Stimulated activated CD4-positive, alpha-beta T cell treated with anti-CD3 and anti-CD28 coated beads, Interleukin-15, amount 100 ng/mL, for 24 hours (primary cell): ENCODE measurements at regions not wholly inside any gene's neighbourhood (a gene's known extent, or its start where the extent isn't known, plus 50 kb on each side); places are given as distances from the start of the nearest gene placed in this dataset.
"Not testable (repeated sequence)": the region's sequence is repeated elsewhere in the genome, so short reads cannot be mapped to it uniquely, and the experiment has no call there.

Source experiments
- DNase-seq: peaks from one replicate; pipeline ENCODE4 v3.0.0-alpha.2; 2020

DNA sequence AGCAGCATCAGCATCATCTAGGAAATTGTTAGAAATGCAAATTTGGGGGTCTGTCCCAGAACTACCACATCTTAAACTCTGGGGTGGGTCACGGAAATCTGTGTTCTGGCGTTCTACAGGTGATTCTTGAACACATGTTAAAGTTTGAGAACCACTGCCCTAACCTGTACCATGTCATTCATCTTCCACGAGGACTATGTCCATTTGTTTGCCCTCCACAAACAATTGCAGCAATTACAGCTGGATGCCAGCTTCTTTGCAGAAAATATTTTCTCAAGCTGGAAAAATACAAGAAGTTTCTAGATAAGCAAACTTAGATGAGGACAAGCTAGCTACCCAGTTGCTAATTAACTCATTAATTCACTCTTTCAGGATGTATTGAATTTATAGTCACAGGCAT, 54.1 kb downstream of the MAFB start:
- no peak for DNase-seq

DNA sequence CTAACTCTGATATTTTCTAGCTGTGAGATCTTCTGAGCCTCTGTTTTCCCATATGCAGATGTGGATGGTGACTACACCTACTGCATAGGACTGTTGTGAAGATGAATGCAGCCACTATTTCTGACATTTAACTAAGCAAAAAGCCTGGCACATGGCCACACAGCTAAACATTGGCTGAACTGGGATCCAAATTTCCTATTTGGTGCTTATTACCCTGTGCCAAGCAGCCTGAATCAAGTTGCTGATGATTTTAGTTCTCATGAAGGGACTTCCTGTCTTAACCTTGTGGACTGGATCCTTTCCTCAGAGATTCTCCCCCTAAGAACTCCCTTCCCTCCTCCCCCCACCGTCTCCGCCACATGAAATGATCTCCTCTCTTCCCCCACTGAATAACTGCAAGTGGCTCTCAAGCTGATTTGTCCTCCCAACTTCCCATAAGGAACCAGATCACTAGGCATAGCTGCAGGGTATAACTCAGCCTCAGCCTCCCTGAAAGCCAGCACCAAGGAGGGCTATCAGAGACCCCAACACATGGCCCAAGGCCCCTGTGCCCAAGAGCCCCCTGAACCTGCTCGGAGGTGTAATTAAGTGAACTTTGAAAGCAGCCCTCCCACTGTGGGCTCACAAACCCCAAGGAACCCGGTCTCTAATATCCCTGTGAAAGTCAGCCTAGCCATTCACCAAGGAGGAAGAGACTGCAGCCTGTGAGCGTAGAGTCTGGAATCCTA, 55.7 kb downstream of the MAFB start:
- no peak for DNase-seq

DNA sequence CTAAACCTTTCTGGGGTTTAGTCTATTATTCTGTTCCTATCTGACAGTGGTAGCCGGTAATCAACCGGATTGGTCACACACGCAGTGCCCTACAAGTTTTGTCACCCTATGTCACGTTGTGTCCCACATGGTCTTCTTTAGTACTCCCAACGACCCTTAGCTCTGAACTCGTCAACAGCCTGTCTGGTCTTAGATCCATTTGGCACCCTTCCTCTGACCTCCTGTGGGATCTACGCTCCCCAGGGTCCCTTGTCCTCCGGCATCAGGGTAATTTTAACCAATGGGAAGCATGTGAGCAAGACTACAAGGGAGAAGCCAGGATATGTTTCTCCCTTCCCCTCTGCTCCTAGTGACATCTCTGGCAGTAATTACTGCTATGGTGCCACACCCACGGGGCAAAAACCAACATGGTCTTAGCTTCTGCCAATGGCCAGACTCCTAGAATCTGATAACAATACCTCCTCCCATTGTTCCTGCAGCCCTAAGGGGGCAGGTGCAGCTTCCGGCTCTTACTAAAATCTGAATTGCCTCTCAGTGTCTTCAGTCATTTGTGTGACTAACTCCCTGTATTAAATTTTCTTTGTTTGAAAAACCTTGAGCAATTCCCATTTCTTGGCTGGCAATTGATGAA, 56.6 kb downstream of the MAFB start:
- DNase-seq: no peak

DNA sequence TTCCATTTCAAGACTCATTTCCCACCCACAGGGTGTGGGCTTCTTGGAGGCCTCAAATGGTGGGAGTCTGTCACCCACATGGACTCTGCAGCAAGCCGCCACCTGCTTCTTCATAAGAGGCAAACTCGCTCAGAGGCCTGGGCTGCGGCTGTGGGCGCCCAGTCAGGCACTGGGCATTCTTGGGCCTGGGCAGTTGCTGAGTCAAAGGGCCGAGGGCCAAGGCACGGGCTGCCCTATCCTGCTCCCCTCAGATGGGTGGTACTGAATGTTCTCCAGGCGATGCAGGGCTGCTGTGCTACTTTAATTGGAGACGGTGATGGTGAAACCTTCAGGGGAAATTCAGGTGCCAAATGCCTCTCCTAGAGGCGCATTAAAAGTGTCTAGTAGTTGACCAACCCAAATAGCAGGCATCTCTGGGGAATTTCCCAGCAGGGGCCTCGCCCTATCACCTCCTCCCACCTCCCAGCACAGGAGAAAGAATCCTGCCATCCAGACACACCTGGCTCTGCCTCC, 57.9 kb downstream of the MAFB start:
- DNase-seq: no peak

DNA sequence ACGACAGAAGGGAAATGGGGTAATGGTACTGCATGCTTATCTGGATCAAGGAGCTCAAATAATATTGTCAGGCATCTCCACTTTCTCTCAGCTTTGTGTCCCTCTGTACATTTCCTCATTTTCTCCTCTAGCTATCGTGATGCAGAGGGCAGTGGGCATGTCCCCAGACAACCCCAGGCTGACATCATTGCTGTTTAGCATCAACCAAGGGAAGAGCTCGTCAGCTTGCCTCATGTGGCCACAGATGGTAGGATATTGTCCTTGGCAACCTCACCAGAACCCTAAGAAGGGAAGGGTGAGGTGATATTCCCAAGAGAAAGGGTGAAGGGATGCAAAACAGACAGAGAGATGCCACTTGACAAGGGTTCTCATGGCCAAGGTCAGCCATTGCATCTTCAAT, 58.3 kb downstream of the MAFB start:
- no peak for DNase-seq

DNA sequence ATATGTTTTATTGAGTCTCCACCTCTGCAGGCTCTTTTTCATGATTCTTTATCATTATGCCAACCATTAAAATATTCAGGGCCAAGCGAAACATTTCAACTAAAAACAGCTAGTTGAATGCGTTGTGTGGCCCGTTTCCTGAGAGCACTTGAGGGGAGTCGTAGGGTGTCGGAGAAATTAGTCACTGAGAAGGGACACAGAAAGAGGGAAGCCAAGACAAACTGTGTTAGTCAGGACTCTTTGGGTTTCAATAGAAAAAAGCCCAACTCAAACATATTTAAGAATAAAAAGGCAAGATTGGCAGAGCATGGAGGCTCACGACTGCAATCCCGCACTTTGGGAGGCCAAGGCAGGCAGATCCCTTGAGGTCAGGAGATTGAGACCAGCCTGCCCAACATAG, 58.9 kb downstream of the MAFB start:
- no peak for DNase-seq

DNA sequence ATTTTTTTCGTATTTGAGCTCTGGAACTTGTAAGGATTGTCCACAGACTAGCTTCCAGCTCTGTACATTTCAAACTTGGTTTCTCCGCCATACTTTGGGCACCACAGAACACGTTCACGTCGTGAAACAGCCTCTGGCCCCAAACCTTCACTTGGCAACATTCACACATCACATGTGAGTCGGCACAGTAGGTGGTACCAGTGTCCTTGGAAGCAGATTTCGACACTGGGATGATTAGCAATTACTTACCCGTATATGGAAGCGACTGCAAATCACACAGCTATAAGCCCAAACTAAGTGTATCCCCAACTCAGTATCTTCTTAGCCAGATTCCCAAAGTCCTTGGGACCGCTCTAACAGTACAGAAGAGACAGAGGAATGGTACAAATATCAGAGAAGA, 60.2 kb downstream of the MAFB start:
- no peak for DNase-seq

DNA sequence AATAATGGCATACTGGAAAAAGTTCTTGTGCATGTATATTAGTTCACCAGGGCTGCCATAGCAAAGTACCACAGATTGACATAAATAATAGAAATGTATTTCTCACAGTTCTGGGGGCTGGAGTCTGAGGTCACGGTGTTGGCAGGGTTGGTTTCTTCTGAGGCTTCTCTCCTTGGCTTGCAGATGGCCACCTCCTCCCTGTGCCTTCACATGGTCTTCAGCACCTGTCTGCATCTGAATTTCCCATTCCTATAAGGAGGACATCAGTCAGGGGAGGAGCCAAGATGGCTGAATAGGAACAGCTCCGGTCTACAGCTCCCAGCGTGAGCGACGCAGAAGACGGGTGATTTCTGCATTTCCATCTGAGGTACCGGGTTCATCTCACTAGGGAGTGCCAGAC, 70.0 kb downstream of the MAFB start:
- DNase-seq: not testable (repeated sequence)

DNA sequence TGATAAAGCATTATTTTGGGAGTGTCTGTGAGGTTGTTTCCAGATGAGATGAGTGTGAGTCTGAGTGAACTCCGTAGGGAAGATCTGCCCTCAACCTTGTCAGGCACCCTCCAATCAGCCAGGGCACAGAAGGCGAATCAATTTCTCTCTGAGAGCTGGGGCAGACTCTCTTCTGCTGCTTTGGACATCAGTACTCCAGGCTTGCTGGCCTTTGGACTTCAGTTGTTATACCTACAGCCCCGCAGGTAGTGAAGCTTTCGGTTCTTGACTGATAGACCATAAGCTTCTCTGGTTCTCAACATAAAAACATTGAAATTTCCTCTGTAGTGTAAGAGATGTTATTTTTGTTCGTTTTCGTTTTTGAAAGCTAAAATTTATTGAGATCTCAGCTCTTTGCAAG, 71.4 kb downstream of the MAFB start:
- no peak for DNase-seq

DNA sequence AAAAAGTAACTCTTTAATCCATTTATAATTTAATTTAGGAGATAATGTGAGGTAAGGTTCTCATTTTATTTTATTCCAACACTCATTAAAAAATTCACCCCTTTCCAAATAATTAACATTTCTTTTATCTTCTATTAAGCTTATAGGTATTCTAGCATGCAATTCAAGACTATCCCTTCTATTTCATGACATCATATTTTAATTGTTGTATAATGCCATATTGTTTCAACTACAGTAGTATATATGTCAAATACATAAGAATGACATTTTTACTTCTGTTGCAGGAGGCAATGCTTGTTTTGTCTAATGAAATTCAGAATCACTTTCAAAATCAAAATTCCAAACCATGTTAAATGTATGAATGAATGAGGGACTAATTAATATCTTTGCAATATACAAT, 76.2 kb downstream of the MAFB start:
- no peak for DNase-seq

DNA sequence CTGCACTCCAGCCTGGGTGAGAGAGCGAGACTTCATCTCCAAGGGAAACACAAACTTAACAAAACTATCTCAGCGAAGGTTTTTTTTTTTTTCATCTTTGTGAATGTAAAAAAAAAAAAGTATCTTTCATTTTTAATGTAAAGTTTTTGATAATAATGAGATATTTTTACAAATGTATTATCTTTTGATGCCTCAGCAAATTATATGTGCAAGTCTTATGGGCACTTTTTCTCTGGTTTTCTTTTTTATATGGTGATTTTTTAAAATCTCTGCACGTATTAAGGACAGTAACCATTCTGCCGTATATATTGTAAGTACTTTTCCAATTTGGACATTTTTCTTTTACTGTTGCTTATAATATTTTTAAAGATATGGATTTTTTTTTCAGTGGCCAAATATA, 76.8 kb downstream of the MAFB start:
- no peak for DNase-seq

DNA sequence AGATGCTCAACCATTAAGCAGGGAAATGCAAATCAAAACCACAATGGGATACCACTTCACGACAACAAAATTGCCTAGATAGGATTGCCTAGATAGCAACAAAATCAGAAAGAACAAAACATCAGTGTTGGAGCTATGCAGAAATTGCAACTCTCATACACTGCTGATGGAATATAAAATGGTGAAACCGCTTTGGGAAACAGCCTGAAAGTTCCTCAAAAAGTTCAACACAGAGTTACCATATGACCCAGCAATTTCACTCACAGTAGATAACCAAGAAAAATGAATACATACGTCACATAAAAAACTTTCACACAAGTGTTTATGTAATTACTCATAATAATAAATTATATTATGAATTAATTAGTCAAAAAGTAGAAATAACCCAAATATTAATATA, 78.3 kb downstream of the MAFB start:
- no peak for DNase-seq

DNA sequence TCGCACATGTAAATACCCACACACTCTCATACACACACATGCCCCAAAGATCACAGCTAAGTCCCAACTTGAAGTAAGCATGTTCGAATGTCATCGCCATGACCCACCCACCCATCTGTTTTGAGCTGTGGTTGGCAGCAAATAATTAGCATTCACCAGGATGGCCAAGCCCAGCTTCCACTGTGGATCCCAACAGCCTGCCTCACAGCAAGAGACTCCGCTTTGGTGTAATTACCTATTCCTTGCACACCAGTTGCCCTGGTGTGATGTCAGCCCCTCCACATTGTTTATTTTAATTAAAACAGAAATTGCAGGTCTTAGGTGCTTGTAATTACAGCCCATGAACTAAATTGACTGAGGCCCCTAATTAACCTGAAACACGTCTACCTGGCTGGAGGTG, 81.1 kb downstream of the MAFB start:
- DNase-seq: no peak

DNA sequence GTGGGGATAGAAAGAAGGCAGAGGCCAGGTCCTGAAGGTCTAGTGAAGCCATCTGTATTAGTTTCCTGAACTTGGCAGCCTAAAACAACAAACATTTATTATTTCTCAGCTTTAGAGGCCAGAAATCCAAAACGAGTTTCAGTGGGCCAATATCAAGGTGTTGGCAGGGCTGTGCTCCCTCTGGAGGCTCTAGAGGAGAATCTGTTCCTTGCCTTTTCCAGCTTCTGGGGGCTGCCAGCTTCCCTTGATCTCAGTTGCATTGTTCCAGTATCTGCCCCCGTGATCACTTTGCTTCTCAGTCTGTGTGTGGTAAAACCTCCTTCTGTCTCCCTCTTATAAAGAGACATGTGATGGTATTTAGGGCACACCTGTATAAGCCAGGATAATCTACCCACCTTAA, 82.4 kb downstream of the MAFB start:
- no peak for DNase-seq

DNA sequence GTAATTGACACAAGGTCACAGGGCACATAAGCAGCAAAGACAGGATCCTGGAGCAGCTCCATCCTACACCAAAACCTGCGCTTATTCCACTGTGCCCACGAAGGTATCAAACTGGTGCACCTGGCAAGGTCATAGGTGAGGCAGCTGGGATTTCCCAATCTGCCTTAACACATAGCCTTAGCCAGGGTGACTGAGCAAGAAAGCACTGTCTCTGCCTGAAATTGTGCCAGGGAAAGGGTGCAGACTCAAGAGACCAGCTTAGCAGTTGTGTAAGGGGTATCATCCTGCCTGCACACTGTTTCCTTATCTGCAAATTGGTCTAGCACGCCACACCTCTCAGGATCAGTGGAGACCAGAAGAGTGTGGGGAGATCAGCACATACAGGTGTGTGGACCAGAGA, 82.8 kb downstream of the MAFB start:
- DNase-seq: no peak

DNA sequence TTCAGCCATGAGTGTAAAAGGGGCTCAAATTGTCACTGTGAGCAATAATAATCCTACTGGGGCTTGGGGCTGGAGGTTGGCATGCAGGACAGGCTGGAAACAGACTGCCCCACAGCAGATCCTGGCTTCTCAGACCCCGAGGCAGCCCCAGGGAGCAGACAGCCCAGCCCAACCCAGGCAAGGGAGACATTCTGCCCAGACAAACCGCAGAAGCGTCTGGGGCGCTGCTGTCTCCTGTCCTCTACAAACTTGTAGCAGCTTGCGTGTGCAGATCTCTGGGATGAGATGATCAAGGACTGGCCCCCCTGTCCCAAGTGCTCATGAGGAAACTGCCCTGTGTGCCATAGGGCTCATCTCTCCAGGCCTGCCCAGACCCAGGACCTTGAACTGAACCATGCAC, 84.6 kb downstream of the MAFB start:
- no peak for DNase-seq

DNA sequence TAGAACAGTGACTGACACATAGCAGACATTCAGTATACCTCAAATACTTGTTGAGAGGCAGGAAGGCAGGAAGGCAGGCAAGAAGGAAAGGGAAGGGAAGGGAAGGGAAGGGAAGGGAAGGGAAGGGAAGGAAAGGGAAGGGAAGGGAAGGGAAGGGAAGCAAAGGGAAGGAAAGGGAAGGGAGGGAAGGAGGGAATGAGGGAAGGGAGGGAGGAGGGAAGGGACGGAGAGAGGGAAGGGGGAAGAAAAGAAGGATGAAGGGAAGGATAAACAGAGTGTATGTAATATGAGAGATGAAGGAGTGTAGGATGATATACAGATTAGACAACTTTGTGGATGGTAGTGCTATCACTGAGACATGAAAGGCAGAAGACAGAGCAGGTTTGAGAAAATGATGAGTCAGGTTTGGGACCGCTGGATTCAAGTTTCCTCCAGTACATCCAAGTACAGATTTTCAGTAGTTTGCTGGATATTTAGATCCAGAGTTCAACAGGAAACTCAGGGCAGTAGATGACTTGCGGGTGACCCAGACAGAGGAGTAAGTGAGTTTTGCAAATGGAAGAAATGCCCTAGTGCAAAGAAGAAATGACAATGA, 85.9 kb downstream of the MAFB start:
- DNase-seq: no peak

DNA sequence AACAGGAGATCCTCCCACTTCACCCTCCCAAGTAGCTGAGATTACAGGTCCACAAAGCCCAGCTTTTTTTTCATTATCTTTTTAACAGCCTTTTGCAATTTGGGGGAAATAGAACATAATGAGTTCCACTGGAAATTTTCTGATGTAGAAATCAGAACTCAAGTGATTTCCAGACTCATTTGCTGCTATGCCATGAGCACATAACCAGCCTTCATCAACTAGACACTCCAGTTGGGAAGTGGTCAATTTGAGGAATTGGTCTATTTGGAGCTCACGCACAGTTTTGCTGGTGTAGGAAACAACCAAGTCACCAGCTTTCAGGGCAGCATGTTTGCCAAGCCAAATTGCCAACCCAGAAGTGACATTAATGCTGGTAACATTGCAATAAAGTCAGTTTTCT, 86.7 kb downstream of the MAFB start:
- DNase-seq: no peak

DNA sequence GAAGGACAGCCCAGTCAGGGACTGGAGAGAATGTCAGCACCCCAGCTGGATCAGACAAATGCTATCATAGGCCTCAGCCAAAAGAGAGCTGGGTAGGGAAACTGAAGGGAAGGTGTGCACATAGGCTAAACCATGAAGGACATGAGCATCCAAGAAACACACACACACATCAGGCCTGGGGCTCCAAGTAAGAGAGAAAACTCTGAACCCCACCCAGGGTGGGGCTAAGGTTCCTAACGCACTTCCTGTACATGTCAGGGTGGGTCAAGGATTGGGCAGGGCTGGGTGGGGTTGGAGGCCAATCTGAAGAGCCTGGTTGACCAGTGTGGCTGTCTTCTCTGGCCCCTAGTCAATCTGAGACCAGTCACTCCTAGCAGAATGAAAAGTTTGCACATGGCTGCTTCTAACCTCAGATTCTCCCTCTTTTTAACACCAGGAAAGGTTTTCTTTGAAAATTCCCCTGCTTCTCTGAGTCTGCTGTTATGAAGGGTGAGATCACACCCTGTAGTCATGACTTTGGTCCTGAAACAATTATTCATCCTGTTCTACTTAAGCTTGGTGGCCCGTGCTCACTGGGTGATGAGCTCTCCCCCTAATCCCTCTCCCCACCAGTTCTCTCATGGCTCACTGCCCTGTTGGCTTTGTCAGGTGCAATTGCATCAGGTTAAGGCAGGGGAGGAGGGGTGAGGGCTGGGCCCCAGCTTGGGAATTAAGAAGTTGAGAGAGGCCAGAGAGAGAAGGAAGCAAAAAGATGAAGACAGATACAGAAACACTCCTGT, 88.4 kb downstream of the MAFB start:
- DNase-seq: no peak

DNA sequence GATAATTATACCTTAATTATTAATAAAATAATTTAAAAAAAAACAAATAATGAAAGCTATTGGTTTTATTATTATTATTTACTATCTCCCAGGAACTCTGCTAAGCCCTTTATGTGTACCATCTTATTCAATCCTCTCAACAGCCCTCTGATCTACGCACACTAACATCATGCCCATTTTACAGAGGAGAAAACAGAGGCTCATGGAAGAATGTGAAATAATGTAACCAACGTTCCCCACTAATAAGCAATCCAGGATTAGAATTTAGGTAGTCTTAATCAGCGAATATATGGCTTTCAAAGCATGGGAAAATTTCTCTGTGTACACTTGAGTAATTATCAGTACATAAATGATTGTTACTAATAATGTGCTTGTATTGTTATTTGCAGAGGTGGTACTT, 89.0 kb downstream of the MAFB start:
- no peak for DNase-seq

DNA sequence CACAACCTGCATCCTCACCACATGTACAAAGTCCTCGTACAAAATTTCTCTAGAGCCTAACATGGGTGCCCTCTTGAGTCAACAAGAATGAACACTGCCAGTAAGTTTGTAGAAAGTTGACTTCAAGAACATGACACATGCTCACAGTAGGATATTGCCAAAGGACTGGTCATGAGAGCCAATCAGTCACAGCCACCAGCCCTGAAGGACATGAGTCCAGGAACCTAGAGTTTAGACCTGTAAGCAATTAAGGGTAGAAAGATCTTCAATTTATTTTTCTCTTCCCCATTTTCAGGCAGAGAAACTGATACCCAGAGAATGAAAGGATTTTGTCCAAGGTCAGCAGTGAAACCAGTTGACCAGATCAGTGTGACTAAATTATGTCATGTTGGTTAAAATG, 96.1 kb downstream of the MAFB start:
- no peak for DNase-seq

DNA sequence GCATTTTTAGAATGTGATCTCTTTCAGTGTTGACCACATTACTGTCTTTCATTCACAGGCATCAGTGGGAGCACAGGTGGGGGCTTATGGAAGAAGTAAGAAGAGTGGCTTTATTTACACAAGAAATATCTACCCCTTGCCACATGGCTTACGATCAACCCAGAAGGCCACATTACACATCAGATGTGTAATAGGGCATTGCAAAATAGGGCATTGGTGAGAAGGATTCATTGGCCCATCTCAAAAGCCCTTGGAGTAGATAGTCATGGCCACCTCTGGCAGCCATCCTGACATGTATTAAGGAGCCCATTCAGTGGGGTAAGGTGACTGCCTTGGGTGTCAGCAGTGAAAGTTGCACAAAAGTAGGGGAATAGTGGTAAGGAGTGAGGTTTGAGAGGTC, 97.5 kb downstream of the MAFB start:
- DNase-seq: no peak

DNA sequence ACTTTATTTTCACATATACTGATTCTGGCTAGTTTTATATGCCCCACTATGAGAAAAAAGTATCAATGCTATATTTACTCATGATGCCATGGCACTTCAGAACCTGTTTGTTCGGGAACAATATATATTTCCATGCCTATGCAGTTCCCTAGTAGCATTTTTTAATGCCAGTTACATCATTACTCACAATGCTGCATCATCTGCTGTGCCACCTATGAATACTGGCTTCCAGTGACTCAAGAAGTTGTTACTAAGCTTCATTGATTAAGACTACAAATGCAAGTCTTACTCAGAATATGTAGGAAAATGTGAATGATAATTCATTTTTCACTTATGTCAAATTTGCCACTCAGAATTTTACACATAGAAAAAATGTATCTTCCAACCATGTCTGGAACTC, 97.9 kb downstream of the MAFB start:
- DNase-seq: no peak

DNA sequence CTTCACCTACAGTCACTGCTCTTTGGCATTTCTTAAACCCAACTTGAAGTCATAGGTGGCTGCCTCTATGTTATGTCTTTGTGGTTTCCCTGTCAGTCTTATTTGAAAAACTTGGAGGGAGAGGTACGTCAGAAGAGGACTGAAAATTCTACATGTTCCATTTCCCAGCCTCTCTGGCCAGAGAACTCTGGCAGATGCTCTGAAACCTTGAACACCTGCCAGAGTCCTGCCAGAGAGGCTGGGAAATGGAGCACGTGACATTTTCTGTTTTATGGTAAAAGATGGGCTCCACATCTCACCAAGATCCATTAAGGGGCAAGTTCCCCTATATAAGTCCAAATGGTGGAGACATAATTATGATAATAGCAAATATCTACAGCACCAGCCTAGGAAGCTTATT, 99.5 kb downstream of the MAFB start:
- DNase-seq: no peak
